Body of pancreas (tissue), 4 donors: ENCODE measurements at regions not wholly inside any gene's neighbourhood (a gene's known extent, or its start where the extent isn't known, plus 50 kb on each side); places are given as distances from the start of the nearest gene placed in this dataset.

Source experiments
- POLR2A ChIP-seq, 3 donors: fragments of 450-650 bp; IDR thresholded peaks; one replicate each; pipeline ENCODE4 v1.6.1; 2016; ENCODE audit warnings: antibody characterized with exemption in 3 of 3, mild to moderate bottlenecking in 2 of 3
- TF ChIP-seq, protein P1 (sequence below), 7 experiments: fragments of 450-650 bp in 4 of 7; fragments of 200-600 bp in 3 of 7; sonication (generic) in 3 of 7; IDR thresholded peaks; one replicate each; pipeline ENCODE4 v1.5.1; 2016 to 2019; ENCODE audit warnings: antibody characterized with exemption in 7 of 7

- TF ChIP-seq, protein P1, sequence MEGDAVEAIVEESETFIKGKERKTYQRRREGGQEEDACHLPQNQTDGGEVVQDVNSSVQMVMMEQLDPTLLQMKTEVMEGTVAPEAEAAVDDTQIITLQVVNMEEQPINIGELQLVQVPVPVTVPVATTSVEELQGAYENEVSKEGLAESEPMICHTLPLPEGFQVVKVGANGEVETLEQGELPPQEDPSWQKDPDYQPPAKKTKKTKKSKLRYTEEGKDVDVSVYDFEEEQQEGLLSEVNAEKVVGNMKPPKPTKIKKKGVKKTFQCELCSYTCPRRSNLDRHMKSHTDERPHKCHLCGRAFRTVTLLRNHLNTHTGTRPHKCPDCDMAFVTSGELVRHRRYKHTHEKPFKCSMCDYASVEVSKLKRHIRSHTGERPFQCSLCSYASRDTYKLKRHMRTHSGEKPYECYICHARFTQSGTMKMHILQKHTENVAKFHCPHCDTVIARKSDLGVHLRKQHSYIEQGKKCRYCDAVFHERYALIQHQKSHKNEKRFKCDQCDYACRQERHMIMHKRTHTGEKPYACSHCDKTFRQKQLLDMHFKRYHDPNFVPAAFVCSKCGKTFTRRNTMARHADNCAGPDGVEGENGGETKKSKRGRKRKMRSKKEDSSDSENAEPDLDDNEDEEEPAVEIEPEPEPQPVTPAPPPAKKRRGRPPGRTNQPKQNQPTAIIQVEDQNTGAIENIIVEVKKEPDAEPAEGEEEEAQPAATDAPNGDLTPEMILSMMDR (IDR thresholded peaks at IDR 0.05): no peak
- no peak for TF ChIP-seq POLR2A (IDR thresholded peaks at IDR 0.05)
Measured at GRCh38 chr10:123297175-123297574, 143.0 kb downstream of the BUB3 start.
